ENCODE measurements at regions not wholly inside any gene's neighbourhood (a gene's known extent, or its start where the extent isn't known, plus 50 kb on each side); places are given as distances from the start of the nearest gene placed in this dataset.

DNA sequence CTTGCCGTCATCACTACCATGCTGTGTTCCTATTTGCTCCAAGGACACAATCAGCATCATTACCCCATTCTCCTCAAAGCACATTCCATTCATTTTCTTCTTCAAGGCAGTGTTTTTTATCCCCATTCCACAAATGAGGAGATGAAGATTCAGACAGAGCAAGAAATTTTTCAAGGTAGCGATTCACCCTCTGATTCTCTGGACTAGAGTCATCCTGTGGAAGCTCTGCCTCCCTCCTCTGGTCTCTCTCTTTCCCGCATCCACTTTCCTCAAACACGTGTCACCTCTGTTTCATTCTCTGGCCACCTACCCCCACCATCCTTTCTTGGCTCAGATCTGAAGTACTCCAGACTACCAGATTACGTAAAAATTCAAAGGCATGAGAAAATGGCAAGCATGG lies 297.9 kb downstream of the SOX11 start:
- Histone ChIP-seq H4K20me1 (ENCODE audit: control insufficient read depth, extremely low read depth, insufficient read depth, low read length) (no peaks in the 10 kb centered on the region), H3K9me3 (ENCODE audit: control insufficient read depth, low read depth, low read length) (peaks cover 4% of the 10 kb centered on the region), H3K27me3 (ENCODE audit: control insufficient read depth, extremely low read depth, insufficient read depth, low read length) (no peaks in the 10 kb centered on the region), H2AFZ (ENCODE audit: control insufficient read depth, low read length) (no peak overlapping the region), H3K9me1 (ENCODE audit: control insufficient read depth, extremely low read depth, insufficient read depth, low read length) (no peaks in the 10 kb centered on the region), H3K36me3 (ENCODE audit: control insufficient read depth in 2 of 2, extremely low read depth in 1 of 2, insufficient read depth in 2 of 2, low read length in 2 of 2) (no peaks in the 10 kb centered on the region), H3K27ac (ENCODE audit: control insufficient read depth, insufficient read depth, low read length) (no peak overlapping the region), H3K4me2 (ENCODE audit: control insufficient read depth, extremely low read depth, insufficient read depth, low read depth, low read length) (no peak overlapping the region), H3K9ac (ENCODE audit: control insufficient read depth, extremely low read depth, insufficient read depth, low read length) (no peak overlapping the region), H3K4me1 (ENCODE audit: control insufficient read depth, extremely low read depth, insufficient read depth, low read length) (no peaks in the 10 kb centered on the region), H3K79me2 (ENCODE audit: control insufficient read depth, insufficient read depth, low read length) (no peaks in the 10 kb centered on the region), H3K4me3 (ENCODE audit: control insufficient read depth in 2 of 3, extremely low read depth in 1 of 3, insufficient read depth in 2 of 3, low read depth in 1 of 3, low read length in 3 of 3) (no peak overlapping the region)
- no peak for DNase-seq (ENCODE audit: low read depth, low spot score)
- dilution Hi-C loops (cut with MboI; ENCODE audit: extremely low pct_ligation_motif_present, low sequenced_read_pairs): no loop called here
- FAIRE-seq: no peak
- TF ChIP-seq, protein P1, sequence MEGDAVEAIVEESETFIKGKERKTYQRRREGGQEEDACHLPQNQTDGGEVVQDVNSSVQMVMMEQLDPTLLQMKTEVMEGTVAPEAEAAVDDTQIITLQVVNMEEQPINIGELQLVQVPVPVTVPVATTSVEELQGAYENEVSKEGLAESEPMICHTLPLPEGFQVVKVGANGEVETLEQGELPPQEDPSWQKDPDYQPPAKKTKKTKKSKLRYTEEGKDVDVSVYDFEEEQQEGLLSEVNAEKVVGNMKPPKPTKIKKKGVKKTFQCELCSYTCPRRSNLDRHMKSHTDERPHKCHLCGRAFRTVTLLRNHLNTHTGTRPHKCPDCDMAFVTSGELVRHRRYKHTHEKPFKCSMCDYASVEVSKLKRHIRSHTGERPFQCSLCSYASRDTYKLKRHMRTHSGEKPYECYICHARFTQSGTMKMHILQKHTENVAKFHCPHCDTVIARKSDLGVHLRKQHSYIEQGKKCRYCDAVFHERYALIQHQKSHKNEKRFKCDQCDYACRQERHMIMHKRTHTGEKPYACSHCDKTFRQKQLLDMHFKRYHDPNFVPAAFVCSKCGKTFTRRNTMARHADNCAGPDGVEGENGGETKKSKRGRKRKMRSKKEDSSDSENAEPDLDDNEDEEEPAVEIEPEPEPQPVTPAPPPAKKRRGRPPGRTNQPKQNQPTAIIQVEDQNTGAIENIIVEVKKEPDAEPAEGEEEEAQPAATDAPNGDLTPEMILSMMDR (optimal IDR thresholded peaks at IDR 0.05 in 1 of 3, IDR thresholded peaks at IDR 0.05 in 1 of 3, conservative IDR thresholded peaks at IDR 0.05 in 1 of 3; ENCODE audit: extremely low read depth in 1 of 3, insufficient read depth in 2 of 3, low read length in 3 of 3): no peak
- no peak for TF ChIP-seq EZH2 (IDR thresholded peaks at IDR 0.05; ENCODE audit: low read length)

DNA sequence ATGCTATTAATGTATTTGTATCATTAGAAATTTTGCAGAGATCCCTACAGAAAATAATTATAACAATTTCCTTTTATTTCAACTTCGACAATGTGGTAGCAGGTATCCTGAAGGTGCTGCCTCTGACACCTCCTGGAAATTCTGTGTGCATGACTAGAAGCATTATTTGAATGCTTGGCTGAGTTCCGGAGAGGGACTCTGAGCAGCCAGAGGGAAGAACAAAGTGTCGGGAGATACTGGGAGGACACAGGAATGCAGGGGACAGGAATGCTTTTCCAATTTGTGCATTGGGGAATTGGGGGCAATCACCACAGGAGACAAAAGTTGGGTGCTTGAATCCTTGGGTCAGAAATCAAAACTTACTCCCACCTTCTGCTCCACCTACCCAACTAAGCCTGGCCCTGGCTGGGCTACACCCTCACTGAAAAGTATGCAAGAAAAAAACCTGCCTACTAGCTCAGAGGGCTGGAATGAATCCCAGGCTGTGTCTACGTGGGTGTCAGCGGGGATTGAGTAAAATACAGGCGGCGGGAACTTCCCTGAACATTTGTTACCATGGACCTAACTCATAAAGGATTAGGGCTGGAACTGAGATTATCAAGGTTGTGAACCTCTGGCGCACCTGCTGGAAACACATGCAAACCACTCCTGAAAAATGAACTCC lies 299.3 kb downstream of the SOX11 start:
- TF ChIP-seq EZH2 (IDR thresholded peaks at IDR 0.05; ENCODE audit: low read length): no peak
- TF ChIP-seq, protein P1 (optimal IDR thresholded peaks at IDR 0.05 in 1 of 3, IDR thresholded peaks at IDR 0.05 in 1 of 3, conservative IDR thresholded peaks at IDR 0.05 in 1 of 3; ENCODE audit: extremely low read depth in 1 of 3, insufficient read depth in 2 of 3, low read length in 3 of 3): no peak
- Histone ChIP-seq H3K79me2 (ENCODE audit: control insufficient read depth, insufficient read depth, low read length) (no peaks in the 10 kb centered on the region), H3K36me3 (ENCODE audit: control insufficient read depth in 2 of 2, extremely low read depth in 1 of 2, insufficient read depth in 2 of 2, low read length in 2 of 2) (no peaks in the 10 kb centered on the region), H3K9me1 (ENCODE audit: control insufficient read depth, extremely low read depth, insufficient read depth, low read length) (no peaks in the 10 kb centered on the region), H4K20me1 (ENCODE audit: control insufficient read depth, extremely low read depth, insufficient read depth, low read length) (no peaks in the 10 kb centered on the region), H3K27ac (ENCODE audit: control insufficient read depth, insufficient read depth, low read length) (no peak overlapping the region), H3K4me3 (ENCODE audit: control insufficient read depth in 2 of 3, extremely low read depth in 1 of 3, insufficient read depth in 2 of 3, low read depth in 1 of 3, low read length in 3 of 3) (no peak overlapping the region), H2AFZ (ENCODE audit: control insufficient read depth, low read length) (no peak overlapping the region), H3K4me1 (ENCODE audit: control insufficient read depth, extremely low read depth, insufficient read depth, low read length) (no peaks in the 10 kb centered on the region), H3K27me3 (ENCODE audit: control insufficient read depth, extremely low read depth, insufficient read depth, low read length) (no peaks in the 10 kb centered on the region), H3K9ac (ENCODE audit: control insufficient read depth, extremely low read depth, insufficient read depth, low read length) (no peak overlapping the region), H3K9me3 (ENCODE audit: control insufficient read depth, low read depth, low read length) (peaks cover 2% of the 10 kb centered on the region), H3K4me2 (ENCODE audit: control insufficient read depth, extremely low read depth, insufficient read depth, low read depth, low read length) (no peak overlapping the region)
- no peak for DNase-seq (ENCODE audit: low read depth, low spot score)
- dilution Hi-C loops (cut with MboI; ENCODE audit: extremely low pct_ligation_motif_present, low sequenced_read_pairs): no loop called here
- FAIRE-seq: no peak
